Right lobe of liver (tissue), 6 donors: ENCODE measurements at regions not wholly inside any gene's neighbourhood (a gene's known extent, or its start where the extent isn't known, plus 50 kb on each side); places are given as distances from the start of the nearest gene placed in this dataset.

Experiments used
- ATAC-seq, 4 donors: fragments of 200-7000 bp; cut with Tn5 transposase; one replicate each; pipeline ENCODE4 v1.9.1; 2020; ENCODE audit warnings: mild to moderate bottlenecking in 4 of 4, moderate library complexity in 4 of 4
- DNase-seq, 3 donors: peaks; one replicate each; pipeline ENCODE4 v3.0.0-alpha.2; 2020
- H3K27ac ChIP-seq, 3 donors: fragments of 200-600 bp; one replicate each; pipeline ENCODE4 v1.8.0; 2022
- H3K27me3 ChIP-seq, 2 donors: fragments of 200-600 bp; one replicate each; pipeline ENCODE4 v1.8.0; 2022
- H3K36me3 ChIP-seq, 4 donors: fragments of 200-600 bp; sonication (generic) in 1 of 4; one replicate each; pipeline versions ENCODE4 v1.5.1 to v1.8.0; 2017 to 2022; ENCODE audit warnings: control low read depth in 1 of 4
- H3K4me1 ChIP-seq, 4 donors: fragments of 200-600 bp; sonication (generic) in 1 of 4; one replicate each; pipeline versions ENCODE4 v1.5.1 to v1.8.0; 2017 to 2022; ENCODE audit warnings: control low read depth in 1 of 4
- H3K4me3 ChIP-seq, 3 donors: fragments of 200-600 bp; one replicate each; pipeline ENCODE4 v1.8.0; 2022
- H3K9me3 ChIP-seq, 4 donors: fragments of 200-600 bp; sonication (generic) in 1 of 4; one replicate each; pipeline versions ENCODE4 v1.5.1 to v1.8.0; 2017 to 2022; ENCODE audit warnings: control low read depth in 1 of 4
- POLR2A ChIP-seq: fragments of 450-650 bp; IDR thresholded peaks from one replicate; pipeline ENCODE4 v1.6.1; 2017; ENCODE audit warnings: antibody characterized with exemption, mild to moderate bottlenecking
- WGBS: methylation state at CpG from one replicate; pipeline ENCODE4 v1.1.6; 2018; ENCODE audit warnings: low coverage, low lambda C conversion rate; ENCODE audit not compliant: insufficient coverage; ENCODE audit errors: missing lambda C conversion rate; 5-methylcytosine and 5-hydroxymethylcytosine counted together
- intact Hi-C, 2 donors: fragments of 100-400 bp; cut with DNase I; formaldehyde crosslinking; loops; one replicate each; pipeline versions ENCODE4 v1.11.2 to v1.14.1; 2022
- TF ChIP-seq, protein P1 (sequence below), 4 donors: fragments of 200-600 bp in 3 of 4; fragments of 450-650 bp in 1 of 4; IDR thresholded peaks; one replicate each; pipeline versions ENCODE4 v1.5.1 to v1.8.0; 2016 to 2022; ENCODE audit warnings: antibody characterized with exemption in 4 of 4, mild to moderate bottlenecking in 2 of 4
- donor health status: DM: no; HTN: yes; CAD: no.
- donor health status: DM: no; HTN: no; CAD: no.
- donor health status: DM: no; HTN: no; CAD: no.
- donor health status: DM: no; HTN: yes; CAD: no.
- donor health status: DM: no; HTN: yes; CAD: no.

DNA sequence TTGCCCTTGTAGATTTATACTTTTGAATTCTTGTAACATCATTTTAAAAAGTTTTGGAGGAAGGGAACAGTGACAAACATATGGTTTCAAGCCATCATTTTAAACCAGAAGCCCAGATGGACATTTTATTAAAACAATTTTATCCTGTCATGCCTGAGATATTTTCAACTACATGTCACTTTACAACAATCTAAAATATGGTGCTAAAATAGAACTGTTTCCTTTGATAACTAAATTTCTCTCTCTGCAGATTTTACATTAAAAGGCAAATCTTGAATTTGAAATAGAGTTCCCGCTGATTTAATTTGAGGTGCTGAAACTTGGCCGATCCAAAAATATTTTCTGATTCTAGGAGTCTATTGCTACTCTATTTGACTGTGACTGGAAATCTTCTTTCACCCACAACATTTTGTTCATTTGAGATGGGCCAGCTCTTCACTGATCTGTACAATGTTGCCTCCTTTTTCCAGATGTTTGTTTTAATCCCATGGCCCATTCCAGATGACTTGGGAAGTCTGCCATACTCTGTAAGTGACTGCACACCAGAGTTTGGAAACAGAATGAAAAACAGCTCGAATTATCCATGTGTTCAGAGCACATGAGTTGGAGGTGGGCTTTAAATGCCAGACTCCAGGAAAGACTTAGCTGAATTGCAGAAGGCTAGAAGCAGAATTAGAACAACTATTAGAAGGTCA lies 402.5 kb downstream of the TMEM135 start:
- WGBS = 65% methylated on average over 3 of the region's 3 CpGs
- no peak for DNase-seq
- no peak for ATAC-seq

DNA sequence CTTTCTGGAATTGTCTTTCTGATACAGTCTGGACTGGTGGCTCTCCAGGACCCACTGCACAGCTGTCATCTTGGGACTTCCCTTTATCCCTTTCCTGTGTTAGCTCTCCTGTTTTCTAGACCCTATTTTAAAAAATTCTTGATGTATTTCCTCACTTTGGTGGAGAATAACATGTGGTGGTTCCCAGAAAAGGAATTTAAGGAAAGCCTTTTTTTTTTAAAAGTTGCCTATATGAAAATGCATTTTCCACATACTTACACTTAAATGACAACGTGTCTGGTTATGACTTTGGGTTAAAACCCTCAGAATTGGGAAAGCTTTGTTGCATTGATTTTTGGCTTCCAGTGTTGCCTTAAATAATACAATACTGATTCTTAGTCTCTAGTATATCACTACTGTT lies 400.7 kb downstream of the TMEM135 start:
- H3K36me3 ChIP-seq = no peaks in the 10 kb centered on the region
- no peak overlapping the region for H3K27ac ChIP-seq
- intact Hi-C loops = no loop called here
- H3K9me3 ChIP-seq = no peaks in the 10 kb centered on the region
- TF ChIP-seq, protein P1, sequence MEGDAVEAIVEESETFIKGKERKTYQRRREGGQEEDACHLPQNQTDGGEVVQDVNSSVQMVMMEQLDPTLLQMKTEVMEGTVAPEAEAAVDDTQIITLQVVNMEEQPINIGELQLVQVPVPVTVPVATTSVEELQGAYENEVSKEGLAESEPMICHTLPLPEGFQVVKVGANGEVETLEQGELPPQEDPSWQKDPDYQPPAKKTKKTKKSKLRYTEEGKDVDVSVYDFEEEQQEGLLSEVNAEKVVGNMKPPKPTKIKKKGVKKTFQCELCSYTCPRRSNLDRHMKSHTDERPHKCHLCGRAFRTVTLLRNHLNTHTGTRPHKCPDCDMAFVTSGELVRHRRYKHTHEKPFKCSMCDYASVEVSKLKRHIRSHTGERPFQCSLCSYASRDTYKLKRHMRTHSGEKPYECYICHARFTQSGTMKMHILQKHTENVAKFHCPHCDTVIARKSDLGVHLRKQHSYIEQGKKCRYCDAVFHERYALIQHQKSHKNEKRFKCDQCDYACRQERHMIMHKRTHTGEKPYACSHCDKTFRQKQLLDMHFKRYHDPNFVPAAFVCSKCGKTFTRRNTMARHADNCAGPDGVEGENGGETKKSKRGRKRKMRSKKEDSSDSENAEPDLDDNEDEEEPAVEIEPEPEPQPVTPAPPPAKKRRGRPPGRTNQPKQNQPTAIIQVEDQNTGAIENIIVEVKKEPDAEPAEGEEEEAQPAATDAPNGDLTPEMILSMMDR (IDR thresholded peaks at IDR 0.05) = no peak
- TF ChIP-seq POLR2A = no peak
- no peaks in the 10 kb centered on the region for H3K4me1 ChIP-seq
- WGBS = 36% methylated on average over 1 of the region's 1 CpG
- H3K27me3 ChIP-seq = no peaks in the 10 kb centered on the region
- no peak overlapping the region for H3K4me3 ChIP-seq
- ATAC-seq (no peak), DNase-seq (no peak)

More for the DNA sequence above, 402.5 kb downstream of the TMEM135 start:
- Histone ChIP-seq H3K4me1 (no peaks in the 10 kb centered on the region), H3K27ac (no peak overlapping the region), H3K4me3 (no peak overlapping the region), H3K27me3 (no peaks in the 10 kb centered on the region), H3K36me3 (no peaks in the 10 kb centered on the region), H3K9me3 (no peaks in the 10 kb centered on the region)
- TF ChIP-seq, protein P1 (IDR thresholded peaks at IDR 0.05) = no peak
- TF ChIP-seq POLR2A = no peak
- intact Hi-C loops = no loop called here

DNA sequence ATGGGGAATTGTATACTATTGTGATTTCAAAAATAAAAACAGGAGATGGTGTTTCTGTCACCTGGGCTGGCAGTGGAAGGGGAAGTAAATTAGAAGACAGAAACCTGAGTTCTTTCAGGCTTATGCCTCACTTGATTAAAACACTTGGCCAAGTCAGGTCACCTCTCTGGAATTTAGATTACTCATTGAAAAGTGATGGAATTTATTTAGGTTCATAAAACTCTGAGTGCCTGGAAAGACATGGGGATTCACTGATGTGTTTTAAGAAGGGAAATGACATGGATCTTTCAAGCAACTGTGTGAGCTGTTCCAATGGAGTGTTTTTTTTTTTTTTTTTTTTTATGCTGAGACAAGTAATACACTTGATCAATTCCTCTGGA lies 400.1 kb downstream of the TMEM135 start:
- H3K4me1 ChIP-seq = no peaks in the 10 kb centered on the region
- no peaks in the 10 kb centered on the region for H3K27me3 ChIP-seq
- H3K27ac ChIP-seq = no peak overlapping the region
- no peak overlapping the region for H3K4me3 ChIP-seq
- intact Hi-C loops = no loop called here
- H3K9me3 ChIP-seq = no peaks in the 10 kb centered on the region
- H3K36me3 ChIP-seq = no peaks in the 10 kb centered on the region
- no peak for TF ChIP-seq POLR2A
- TF ChIP-seq, protein P1 (IDR thresholded peaks at IDR 0.05) = no peak
- ATAC-seq = no peak
- no peak for DNase-seq

DNA sequence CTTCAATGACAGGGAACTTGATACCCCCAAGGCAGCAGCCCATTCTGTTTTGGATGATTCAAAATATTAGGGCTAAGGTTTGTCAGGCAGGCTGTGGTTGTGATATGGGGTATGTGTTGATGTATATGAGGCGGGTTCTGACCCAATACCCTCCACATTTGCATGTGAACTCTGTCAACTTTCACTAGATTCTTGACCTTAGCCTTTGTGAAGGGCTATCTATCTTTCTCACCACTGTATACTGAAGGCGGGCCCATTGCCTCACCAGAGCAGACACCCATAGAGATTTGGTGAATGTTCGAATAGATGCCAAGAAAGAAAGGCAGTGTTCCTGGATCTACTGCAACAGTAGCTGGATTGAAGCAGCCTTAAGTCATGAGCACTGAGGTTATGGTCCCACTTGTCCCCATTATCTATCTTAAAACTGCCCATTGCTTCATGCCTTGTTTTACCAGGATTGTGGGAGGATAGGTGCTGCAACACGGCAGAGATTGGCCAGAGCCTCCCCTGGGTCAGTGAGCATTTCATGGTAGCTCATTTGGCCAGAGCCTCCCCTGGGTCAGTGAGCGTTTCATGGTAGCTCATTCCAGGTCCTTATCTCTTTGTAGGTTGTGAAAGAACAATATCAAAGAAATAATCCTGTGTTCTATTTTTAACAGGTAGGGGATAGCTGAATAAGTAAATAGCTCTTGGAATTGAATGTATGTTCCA lies 399.6 kb downstream of the TMEM135 start:
- intact Hi-C loops = no loop called here
- DNase-seq = no peak
- 57% methylated on average over 3 of the region's 5 CpGs for WGBS
- H3K36me3 ChIP-seq = no peaks in the 10 kb centered on the region
- H3K4me1 ChIP-seq = no peaks in the 10 kb centered on the region
- no peaks in the 10 kb centered on the region for H3K27me3 ChIP-seq
- H3K9me3 ChIP-seq = no peaks in the 10 kb centered on the region
- no peak for TF ChIP-seq POLR2A
- TF ChIP-seq, protein P1 (IDR thresholded peaks at IDR 0.05) = no peak
- no peak for ATAC-seq
- H3K27ac ChIP-seq = no peak overlapping the region
- no peak overlapping the region for H3K4me3 ChIP-seq
